ENCODE measurements at regions not wholly inside any gene's neighbourhood (a gene's known extent, or its start where the extent isn't known, plus 50 kb on each side); places are given as distances from the start of the nearest gene placed in this dataset.
"Not testable (repeated sequence)": the region's sequence is repeated elsewhere in the genome, so short reads cannot be mapped to it uniquely, and the experiment has no call there.

DNA sequence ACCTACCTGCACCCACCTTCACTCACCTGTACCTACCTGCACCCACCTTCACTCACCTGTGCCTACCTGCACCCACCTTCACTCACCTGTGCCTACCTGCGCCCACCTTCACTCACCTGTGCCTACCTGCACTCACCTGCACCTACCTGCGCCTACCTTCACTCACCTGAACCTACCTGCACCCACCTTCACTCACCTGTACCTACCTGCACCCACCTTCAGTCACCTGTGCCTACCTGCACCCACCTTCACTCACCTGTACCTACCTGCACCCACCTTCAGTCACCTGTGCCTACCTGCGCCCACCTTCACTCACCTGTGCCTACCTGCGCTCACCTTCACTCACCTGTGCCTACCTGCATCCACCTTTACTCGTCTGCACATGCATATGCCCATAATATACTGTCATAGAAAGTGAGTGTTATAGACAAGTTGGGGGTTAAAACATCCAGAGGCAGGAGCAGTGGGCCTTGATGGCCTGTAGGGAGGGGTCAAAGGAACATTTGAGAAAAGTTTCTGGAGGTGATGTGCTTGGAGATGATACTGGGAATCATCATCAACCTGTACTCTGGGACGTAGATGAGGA is 232.9 kb upstream of the ZFP64 start:
- DNase-seq, result not testable (repeated sequence)

GRCh38 chr20:52423536-52424140 is 232.1 kb upstream of the ZFP64 start:
- not testable (repeated sequence) for DNase-seq

- DNase-seq, result no peak
Observed at GRCh38 chr20:52422574-52423336, 231.2 kb upstream of the ZFP64 start.

- DNase-seq, result no peak
Observed at GRCh38 chr20:52420805-52421204, 229.2 kb upstream of the ZFP64 start.

DNA sequence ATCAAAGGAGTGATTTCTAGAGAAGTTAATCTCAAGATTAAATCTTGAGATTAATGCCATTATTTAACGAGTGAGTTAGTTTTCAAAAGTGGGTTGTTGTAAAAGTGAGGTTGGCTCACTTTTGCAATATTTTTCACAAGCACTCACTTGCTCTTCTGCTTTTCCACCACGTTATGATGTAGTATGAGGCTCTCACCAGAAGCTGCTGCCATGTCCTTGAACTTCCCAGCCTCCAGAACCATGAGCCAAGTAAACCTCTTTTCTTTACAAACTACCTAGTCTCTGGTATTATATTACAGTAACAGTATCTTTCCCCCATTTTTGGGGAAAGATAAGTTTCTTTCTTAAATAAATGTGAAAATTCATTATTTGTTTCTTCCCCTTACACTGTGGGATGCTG is 227.6 kb upstream of the ZFP64 start:
- DNase-seq, result no peak

GRCh38 chr20:52416953-52417352 is 225.4 kb upstream of the ZFP64 start:
- no peak for DNase-seq

DNA sequence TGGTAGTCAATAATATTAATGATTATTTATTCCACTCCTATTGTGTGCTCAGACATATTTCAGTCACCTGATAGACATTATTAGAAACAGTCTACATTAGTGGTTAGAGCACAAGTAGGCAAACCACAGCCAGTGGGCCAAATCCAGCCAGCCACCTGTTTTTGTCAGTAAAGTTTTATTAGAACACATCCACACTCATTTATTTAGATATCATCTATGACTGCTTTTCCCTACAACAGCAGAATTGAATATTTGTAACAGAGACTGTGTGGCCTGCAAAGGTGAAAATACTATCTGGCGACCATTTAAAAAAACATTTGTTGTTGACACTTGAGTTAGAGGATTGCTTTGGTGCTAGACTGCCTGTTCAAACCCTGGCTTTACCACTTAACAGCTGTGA is 220.0 kb upstream of the ZFP64 start:
- no peak for DNase-seq

GRCh38 chr20:52410731-52411234 is 219.2 kb upstream of the ZFP64 start:
- DNase-seq, result no peak

GRCh38 chr20:52410182-52410647 is 218.6 kb upstream of the ZFP64 start:
- DNase-seq, result peak; percentile 44

- no peak for DNase-seq
Observed at GRCh38 chr20:52405986-52406385, 214.4 kb upstream of the ZFP64 start.

- no peak for DNase-seq
Observed at GRCh38 chr20:52405417-52405816, 213.8 kb upstream of the ZFP64 start.

GRCh38 chr20:52404671-52405070 is 213.1 kb upstream of the ZFP64 start:
- DNase-seq, result no peak

GRCh38 chr20:52402950-52403349 is 211.4 kb upstream of the ZFP64 start:
- no peak for DNase-seq

GRCh38 chr20:52402514-52402913 is 210.9 kb upstream of the ZFP64 start:
- DNase-seq, result no peak

DNA sequence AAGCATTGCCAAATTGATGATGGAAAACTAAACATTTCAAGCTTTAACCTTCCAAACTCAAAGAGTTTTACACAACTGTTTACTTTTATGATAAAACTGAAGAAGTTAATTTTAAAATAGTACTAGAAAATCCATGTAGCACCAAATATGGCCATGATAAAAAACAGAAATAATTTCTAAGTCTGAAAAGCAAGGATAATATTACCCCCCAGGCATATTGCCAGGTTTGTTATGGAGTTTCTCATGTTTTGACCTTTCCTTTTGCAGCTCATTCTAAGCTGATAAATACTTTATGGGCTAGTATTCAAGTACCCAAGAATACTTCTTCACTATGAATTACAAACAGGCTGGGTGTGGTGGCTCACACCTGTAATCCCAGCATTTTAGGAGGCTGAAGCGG is 209.9 kb upstream of the ZFP64 start:
- DNase-seq, result no peak

GRCh38 chr20:52399352-52399751 is 207.8 kb upstream of the ZFP64 start:
- DNase-seq, result no peak

DNA sequence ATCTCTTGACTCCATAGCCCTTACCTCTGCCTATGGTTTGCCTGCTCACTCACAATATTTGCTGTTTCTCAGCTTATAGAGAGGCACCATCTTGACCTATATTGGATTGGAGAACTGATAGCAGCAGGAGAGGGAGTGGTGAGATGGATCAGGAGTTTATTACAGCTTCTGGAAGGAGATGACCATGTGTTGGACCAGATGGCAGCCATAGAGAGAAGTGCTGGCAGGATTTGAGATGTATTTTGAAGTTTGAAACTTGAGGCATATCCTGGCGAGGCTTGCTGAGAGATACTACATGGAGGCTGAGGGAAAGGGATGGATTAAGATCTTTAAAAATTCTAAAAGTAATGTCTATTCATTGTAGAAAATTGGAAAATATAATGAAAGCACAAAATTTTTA is 198.0 kb upstream of the ZFP64 start:
- DNase-seq, result no peak

GRCh38 chr20:52383995-52384621 is 192.5 kb upstream of the ZFP64 start:
- DNase-seq, result no peak

DNA sequence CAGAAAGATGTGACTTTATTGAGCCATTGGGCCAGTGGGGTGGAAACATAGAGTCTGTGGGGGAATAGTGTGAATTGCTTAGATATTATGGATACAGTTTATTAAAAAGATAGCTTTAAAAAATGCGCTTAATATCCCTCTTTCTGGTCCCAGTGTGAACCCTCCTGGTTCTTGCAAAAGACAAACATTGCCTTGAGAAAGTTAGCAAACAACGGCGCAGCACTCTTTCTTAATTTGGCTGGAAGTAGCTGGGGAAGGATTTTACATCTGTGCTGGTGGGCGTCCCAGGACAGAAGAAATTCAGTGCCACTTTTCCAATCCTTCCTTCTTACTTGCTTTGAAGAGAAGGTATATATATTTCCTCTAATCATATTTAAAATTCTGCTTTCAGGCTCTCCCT is 191.4 kb upstream of the ZFP64 start:
- no peak for DNase-seq

GRCh38 chr20:52379723-52380336 is 188.3 kb upstream of the ZFP64 start:
- peak; percentile 20 for DNase-seq

DNA sequence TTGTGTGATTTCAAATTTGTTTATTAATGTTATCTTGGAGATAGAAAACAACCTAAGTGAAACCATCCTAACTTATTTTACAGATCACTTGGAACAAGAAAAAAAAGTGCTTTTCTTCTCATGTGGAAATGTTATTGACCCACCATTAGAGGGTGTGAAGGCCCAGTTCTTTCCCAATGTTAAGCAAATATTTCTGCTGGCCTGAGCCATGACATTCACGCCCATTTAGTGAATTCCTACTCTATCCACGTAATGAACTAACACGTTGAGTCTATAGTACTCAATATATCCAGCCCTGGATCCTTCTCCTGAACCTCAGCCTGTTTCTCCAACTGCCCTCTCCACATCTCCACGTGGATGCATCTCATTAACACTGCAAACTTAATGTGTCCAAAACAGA is 180.6 kb upstream of the ZFP64 start:
- DNase-seq, result no peak

- no peak for DNase-seq
Observed at GRCh38 chr20:52365688-52366087, 174.1 kb upstream of the ZFP64 start.

DNA sequence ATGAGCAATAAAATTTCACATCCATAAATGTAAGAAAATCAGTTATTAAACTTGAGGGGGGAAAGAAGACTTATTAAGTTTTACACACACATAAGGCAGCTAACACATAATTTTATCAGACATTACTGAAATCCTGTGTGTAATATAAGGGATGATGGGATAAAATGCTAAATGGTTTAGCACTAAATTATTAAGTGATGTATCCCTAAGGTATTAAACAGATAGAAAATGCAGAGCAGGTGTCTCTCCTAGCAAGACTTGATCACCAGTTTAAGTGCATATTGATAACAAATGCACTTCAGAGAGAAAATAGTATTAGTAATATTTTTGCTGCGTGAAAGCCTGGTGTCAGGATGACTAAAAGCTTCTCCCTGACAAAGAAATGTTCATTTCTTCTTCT is 172.8 kb upstream of the ZFP64 start:
- DNase-seq, result no peak
